Stimulated activated CD4-positive, alpha-beta T cell treated with anti-CD3 and anti-CD28 coated beads, Interleukin-4, amount 100 ng/mL, for 1 hour (primary cell): ENCODE measurements at regions not wholly inside any gene's neighbourhood (a gene's known extent, or its start where the extent isn't known, plus 50 kb on each side); places are given as distances from the start of the nearest gene placed in this dataset.
"Not testable (repeated sequence)": the region's sequence is repeated elsewhere in the genome, so short reads cannot be mapped to it uniquely, and the experiment has no call there.

Source experiments
- DNase-seq: peaks from one replicate; pipeline ENCODE4 v3.0.0-alpha.2; 2020

GRCh38 chrX:66110112-66110511, 53.9 kb upstream of the HEPH start:
- DNase-seq, result peak; percentile 1

GRCh38 chrX:66107860-66108259, 56.2 kb upstream of the HEPH start:
- DNase-seq, result not testable (repeated sequence)

DNA sequence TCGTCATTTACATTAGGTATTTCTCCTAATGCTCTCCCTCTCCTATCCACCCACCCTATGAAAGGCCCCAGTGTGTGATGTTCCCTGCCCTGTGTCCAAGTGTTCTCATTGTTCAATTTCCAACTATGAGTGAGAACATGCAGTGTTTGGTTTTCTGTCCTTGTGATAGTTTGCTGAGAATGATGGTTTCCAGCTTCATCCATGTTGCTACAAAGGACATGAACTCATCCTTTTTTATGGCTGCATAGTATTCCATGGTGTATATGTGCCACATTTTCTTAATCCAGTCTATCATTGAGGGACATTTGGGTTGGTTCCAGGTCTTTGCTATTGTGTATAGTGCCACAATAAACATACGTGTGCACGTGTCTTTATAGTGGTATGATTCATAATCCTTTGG, 61.6 kb upstream of the HEPH start:
- not testable (repeated sequence) for DNase-seq

- DNase-seq, result no peak
Measured at GRCh38 chrX:66098162-66098561, 58.3 kb upstream of the VSIG4 start.

DNA sequence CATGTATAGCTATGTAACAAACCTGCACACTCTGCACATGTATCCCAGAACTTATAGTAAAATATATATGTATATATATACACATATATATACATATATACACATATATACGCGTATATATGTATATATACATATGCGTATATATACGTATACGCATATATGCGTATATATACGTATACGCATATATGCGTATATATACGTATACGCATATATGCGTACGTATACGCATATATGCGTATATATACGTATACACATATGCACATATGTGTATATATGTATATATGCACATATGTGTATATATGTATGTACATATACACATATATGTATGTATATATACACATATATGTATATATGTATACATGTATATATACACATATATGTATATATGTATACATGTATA, 57.1 kb upstream of the VSIG4 start:
- DNase-seq, result not testable (repeated sequence)

GRCh38 chrX:66090004-66090403, 50.1 kb upstream of the VSIG4 start:
- DNase-seq, result not testable (repeated sequence)
